HG03378 (cell line): ENCODE measurements at regions not wholly inside any gene's neighbourhood (a gene's known extent, or its start where the extent isn't known, plus 50 kb on each side); places are given as distances from the start of the nearest gene placed in this dataset.
A peak's percentile ranks its signal among the peaks of the same experiment; 100 is the strongest.
"Not testable (repeated sequence)": the region's sequence is repeated elsewhere in the genome, so short reads cannot be mapped to it uniquely, and the experiment has no call there.

ENCODE experiments used
- ATAC-seq: cut with Tn5 transposase; IDR thresholded peaks from one replicate; pipeline ENCODE4 v1.9.1; 2021; ENCODE audit warnings: mild to moderate bottlenecking, moderate library complexity; ENCODE audit not compliant: unreplicated experiment

DNA sequence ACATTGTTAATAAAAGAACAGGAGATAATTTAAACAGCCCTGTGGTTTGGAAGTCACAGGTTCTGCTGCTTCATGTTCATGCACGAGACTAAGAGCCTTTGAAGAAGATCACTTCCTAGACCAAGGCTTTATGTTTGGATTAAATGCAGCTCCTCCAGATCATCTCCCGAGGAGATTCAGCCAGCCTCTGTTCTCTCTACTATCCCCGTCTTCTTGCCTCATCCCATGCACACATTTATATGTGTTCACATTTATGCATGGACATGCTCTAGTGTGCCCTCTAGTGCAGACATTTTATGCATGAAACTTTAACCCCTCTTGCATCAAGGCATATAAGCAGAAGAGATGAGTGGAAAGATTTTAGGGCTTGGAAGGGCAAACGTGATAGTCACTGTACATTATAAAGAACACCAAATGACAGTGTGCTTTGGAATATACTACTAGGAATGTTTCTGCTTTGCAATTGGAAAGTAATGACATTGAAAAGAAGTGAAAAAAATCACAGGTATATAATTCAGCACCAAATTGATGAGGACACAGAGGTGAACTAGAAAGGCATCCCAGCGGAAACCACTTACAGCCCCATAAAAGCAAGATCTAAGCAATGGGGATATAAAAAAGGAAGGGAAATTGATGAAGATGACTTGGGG, 271.5 kb upstream of the PLGLB2 start:
- ATAC-seq: not testable (repeated sequence)

DNA sequence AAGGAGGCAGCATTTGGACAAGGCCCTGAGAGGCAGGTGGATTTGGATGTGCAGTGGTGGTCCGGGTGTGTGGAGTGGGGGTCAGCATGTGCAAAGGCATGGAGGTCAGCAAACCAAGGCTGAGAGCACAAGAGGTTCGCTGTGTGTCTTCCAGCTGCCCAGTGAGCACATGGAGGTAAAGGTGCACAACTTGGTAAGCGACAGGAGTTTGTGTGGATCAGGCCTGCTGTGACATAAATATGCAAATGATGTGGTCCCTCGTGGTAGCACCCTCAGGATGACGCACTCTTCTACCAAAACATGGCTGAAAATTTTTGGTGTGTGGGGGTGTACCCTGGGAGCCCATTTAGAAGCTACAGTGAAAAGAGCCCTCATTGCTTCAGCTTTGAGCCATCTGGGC, 271.0 kb upstream of the PLGLB2 start:
- not testable (repeated sequence) for ATAC-seq

DNA sequence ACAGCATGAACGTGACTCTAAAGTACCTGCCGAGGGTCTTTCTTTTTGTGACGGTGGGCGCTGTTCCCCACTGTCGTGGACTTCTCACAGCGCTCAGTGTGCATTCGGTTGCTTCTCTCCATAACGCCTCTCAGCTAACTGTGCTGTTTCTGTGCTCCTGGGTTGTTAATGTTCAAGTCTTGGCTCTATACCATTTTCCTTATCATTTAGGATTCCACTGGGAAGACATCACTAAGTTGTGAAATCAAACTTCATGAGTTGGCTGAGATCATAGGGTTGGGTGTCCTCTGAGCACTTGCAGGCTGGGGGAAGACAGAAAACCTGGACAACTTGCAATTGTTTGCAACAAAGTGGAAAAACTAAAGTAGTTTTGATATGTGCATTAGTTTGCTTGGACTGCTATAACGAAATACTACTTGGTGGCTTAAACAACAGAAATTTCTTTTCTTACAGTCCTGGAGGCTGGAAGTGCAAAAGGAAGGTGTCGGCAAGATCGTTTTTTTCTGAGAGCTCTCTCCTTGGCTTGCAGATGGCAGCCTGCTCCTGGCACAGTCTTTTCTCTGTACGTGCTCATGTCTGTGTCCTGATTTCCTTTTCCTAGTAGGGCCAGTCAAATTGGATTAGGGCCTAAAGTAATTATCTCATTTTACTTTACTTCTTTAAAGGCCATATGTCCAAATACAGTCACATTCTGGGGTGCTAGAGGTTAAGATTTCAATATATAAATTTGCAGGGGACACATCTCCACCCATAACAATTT, 270.0 kb upstream of the PLGLB2 start:
- not testable (repeated sequence) for ATAC-seq

DNA sequence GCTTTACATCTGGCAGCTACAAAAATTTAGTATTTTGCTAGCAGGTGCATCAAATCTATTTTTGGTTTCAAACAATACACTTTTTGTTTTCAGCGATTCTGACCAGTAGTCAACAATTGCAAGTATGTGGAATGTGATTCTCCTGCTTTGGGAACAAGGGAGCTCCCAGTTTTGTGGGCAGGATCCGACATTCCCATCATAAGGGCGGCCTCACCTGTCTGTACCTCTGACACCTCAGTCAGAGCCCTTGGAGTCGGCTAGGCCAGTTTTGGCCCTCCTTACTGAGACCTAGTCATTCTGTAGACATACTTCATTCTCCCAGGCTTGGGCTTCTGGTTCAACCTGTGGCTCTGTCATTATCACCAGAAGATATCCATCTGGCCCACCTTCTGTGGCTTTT, 269.0 kb upstream of the PLGLB2 start:
- ATAC-seq: not testable (repeated sequence)

DNA sequence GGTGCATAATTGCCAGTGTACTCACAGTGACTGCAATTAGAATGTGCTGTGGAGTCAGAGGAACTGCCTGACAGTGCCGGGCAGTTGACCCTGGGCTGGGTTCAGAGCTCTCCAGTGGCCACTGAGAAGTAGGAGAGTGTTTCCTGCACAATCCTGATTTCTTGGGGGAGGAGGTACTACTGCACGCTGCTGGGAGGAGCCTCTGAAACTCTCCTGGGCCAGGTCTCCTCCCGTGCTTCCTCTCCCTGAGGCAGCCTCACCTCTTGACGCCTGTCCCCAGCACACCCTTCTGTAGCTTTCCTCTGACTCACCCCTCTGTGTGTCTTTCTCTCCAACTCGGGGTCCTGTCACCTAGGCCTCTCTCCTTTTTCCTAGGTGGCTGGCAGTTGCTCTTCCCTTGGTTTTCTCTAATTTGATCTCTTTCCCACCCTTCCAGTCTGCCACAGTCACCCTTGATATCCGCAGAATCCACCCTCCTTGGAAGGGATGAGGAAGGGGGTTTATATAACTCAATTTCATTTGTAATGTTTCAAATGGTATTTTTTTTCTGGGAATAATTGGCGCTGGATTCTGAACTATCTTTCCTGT, 264.7 kb upstream of the PLGLB2 start:
- not testable (repeated sequence) for ATAC-seq

DNA sequence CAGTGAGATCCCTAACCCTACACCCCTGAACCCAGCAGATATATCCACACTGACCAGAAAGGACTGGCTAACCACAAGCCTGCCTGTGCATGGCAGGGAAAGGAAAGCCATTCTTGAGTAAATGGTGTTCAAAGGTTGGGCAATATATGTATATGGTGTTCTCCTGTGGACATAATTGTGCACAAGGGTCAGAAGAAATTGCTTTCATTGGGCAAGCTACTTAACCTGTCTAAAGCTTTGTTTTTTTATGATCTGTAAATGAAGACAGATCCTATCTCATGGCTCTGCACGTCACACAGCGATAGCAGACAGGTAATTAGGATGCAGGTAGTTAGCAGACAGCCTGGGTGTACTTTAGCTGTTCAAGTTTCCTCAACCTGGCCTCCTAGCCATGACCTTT, 263.5 kb upstream of the PLGLB2 start:
- ATAC-seq: not testable (repeated sequence)

DNA sequence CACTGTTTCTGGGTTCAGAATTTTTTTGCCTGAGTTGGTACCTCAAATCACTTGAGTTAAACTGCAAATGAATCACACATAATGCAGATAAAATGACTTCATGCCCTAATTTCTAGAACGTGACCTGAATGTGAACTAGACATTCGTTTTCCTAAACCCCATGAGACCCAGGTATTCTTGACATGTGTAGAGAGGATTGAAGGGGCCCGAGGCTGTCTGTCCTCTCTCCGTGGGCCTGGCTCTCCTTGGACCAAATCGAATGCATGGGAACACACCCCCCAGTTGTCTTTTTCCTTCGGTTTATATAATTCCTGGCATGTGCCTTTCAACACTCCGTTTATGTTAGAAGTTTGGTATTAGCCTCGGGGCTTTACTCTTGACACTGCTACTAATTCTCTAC, 262.4 kb upstream of the PLGLB2 start:
- ATAC-seq: not testable (repeated sequence)

DNA sequence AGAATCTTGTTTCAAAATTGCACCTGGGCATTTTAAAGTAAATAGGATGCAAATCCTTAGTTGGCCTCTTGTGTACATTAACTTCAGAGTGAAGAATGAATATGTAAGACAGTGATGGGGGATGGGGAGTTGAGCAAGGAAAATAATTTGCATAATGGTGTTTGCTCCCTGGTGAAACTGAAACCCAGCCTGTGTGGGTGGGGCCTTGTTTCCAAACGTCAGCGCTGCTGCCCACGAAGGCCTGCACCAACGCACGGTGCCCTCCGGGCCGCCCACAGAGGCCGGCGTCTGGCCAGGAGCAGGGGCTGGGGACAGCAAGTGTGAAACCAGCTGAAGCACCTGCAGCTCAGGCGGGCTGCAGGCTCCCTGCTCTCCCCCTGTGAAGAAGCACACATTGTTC, 262.0 kb upstream of the PLGLB2 start:
- ATAC-seq: peak; percentile 93

DNA sequence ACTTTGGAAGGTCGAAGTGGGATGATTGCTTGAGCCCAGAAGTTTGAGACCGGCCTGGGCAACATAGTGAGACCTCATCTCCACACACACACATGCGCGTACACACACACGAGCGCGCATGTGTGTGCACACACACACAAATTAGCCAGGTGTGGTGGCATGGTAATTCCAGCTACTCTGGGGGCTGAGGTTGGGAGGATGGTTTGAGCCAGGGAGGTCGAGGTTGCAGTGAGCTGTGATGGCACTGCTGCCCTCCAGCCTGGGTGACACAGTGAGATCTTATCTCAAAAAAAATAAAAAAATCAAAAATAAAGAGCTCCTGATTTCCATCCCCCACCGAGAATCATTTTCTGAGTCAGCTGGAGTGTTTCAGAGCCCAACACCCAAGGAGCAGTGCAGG, 261.5 kb upstream of the PLGLB2 start:
- ATAC-seq: not testable (repeated sequence)

DNA sequence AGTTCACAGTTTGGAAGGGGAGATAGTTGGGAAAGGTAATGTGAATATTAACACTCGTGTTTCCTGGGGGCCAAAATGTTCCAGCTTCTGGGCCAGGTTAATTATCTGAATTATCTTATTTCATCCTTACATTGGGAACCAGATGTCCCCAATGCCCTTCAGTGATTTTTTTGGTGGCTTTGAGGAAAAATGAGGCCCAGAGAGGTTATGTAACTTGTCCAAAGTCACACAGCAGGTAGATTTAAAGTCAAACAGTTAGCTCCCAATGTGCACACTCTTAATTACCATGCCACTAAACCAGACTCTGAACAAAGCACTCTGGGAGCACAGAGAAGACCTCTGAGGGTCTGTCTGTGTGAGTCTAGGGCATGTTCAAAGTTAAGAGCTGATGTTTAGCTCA, 259.9 kb upstream of the PLGLB2 start:
- ATAC-seq: not testable (repeated sequence)

DNA sequence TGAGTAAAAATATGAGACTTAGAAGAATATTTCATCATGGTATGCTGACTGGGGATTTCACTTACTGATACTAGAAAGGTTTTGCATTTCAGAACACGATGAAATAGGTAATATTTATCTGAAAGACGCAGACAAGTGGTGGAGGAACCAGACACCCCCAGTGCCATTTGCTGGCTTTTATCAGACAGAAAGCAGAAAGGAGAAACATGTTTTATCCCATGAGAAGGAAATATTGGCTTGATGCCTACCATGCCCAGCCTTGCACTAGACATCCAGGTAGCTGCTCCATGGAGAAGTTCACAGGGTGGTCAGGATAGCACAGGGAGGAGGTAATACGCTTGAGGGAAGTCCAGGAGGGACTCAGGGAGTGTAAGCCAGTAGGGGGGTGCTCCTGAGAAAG, 258.9 kb upstream of the PLGLB2 start:
- ATAC-seq: not testable (repeated sequence)

DNA sequence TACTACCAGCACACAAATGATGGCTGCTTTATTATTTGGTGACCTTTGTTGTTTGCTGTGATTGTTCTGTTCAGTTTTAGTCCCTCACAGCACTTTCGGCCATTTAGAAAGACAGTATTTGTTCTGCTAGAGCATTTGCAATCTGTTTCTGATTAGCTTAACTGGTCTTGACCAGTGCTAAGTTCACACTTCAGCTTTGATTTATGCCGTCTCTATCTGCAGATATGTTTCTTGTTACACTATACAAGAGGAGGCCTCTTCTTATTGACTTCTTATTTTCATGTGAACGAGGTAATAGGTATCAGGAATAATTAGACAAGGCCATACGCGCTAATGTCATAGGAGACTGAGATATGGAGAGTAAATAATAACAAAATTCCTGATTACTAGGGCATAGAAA, 253.0 kb upstream of the PLGLB2 start:
- ATAC-seq: not testable (repeated sequence)

DNA sequence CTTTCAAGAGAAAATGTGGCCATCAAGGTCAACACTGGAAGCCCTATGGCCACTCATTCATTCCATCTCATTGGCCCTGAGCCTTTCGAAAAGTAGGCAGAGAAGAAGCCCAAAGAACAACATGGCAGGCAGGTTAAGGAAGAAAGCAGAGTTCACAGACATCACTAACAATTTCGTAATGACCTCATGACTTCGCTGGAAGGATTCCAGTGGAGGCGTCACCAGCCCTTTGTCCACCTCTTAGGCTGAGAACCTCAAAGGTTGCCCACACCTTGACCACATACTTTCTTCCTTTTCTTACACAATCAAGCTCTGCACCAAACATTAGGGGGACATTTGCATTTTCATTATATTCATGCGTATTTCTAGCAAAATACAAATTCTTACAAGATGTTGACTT, 252.4 kb upstream of the PLGLB2 start:
- ATAC-seq: not testable (repeated sequence)

DNA sequence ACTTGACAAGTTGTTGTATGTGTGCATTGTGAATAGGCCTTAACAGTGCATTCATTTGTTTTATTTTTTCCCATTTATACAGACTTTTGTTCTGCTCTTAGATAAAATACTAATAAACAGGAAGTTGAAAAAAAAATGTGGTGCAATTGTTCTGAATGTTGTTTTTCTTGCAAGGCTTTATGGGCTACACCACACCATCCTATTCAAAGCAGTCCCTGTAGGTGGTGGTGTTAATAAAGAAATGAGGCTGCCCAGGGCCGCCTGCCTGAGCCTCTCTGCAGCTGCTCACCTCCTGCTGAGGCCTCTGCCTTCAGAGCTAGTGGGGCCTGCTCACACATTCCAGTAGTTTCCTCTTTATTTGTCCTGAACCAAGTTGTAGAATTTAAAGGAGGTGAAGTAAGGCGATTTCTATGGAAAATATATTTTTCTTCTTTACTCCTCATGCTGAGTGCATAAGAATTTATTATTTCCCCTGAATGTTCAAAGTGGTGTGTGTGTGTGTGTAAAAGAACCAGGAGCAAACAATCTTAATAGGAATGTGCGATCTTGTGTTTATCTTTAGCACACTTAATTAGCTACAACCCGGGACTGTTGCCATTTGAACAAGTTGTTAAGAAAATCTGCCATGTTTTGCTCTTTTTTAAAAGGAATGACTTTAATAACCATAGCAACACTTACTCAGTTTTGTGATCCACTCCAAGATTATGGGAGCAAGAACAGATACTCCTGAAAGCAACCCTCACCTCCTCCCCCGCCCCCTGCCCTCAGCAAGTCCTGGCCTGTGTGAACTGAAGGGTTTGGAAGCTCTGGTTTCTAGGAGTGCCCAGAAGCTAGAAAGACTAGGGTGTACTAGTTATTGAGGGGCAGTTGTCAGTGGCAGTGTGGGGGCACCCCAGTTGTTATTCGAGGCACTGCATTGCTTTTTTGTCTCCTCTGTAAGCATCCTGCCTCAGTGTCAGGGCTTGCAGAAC, 251.6 kb upstream of the PLGLB2 start:
- peak; percentile 80 for ATAC-seq

DNA sequence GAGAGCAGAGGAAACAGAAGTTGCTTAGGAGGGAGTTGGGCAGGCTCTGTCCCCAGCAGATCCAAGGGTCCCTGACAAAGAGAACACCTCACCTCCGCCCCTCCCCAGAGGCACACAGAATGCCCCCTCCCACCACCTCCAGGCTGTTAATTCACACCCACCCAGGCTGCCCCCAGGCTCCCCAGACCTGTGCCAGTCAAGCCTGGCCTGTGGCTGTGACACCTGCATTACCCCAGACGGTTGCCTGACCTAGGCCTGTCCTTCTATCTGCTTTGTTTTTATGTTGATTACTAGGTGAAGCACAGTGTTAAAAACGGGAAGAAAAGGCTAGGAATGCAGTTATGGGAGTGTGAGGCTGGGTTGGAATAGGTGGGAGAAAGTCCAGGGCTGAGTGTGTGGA, 250.8 kb upstream of the PLGLB2 start:
- ATAC-seq: not testable (repeated sequence)

DNA sequence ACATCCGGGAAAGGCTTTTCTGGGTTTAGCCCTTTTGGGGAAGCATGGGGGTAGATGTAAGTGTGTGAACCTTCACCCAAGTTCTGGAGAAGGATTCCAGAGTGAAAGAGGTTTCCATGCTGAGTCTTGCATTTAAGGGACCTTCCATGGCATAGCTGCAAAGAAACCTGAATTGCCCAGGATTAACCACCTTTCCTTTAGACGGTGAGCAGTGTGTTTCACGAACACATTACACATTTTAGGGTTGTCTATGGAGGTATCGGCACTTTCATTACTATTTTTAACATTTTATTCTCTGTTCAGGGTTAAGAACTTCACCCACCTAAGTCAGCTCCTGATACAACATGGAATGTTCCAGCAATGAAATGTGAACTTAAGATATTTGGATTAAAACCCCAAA, 250.2 kb upstream of the PLGLB2 start:
- not testable (repeated sequence) for ATAC-seq

DNA sequence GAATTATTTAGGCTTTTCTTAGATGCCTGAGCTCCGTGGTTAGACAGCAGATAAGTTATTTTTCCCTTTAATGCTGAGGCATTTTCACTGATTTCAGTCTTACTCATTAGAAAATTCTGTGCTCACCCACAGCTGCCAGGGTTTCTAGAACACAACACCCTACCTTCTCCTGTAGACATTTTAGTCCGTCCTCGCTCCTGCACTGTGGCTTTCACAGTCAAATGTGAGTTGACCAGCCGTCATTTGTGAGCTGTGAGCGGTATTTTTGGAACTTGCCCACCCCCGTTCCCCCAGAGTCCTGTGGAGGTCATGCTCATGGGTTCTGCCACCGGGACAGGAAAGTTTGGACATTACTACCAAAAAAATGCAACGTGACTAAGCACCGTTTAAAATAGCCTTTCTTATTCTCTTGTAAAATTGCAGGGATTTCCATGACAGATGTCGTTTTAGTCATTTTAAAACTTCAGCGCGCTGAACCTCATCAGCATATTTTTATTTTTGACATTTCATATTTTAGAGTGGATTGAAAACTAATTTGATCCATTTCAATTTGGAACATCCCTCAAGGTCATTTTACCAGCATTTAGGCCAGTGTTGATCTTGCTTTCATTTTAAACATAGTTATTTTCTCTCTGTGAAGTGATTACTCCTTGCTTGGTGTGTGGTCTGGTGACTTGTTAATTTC, 249.6 kb upstream of the PLGLB2 start:
- ATAC-seq: peak; percentile 63

DNA sequence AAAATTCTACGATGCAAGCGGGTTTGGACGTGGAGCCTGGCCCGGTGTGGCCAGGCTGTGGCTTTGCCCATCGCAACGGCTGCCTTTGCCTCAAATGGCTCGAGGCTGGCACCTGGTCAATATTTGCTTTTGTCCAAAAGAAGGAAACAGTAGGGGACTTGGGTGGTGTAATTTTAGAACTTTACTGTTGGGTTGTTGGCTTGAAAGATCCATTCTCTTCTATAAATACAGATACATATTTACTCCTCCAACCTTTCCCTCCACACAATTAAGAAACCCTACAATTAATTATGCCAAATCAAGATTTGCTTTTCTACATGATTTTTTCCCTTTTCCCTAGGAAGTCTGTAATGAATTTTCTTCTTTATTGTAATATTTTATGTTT, 249.0 kb upstream of the PLGLB2 start:
- not testable (repeated sequence) for ATAC-seq

DNA sequence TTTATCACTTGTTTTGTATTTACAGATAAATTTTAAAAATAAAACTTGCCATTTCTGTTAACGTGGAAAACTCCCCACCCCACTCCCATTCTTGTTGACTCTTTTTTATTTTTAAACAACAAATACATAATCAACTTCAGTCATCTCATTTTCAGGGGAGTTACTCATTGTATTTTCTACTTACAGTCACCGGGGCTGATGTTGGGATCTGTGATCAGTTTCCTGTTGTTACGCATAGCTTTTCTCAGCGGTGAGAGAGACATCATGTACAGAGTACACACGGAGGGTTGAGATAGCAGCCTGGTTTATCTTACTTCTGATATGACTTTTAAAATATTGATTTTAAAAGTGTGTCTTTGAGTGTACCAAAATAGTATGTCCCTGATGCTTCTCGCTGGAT, 248.0 kb upstream of the PLGLB2 start:
- not testable (repeated sequence) for ATAC-seq

DNA sequence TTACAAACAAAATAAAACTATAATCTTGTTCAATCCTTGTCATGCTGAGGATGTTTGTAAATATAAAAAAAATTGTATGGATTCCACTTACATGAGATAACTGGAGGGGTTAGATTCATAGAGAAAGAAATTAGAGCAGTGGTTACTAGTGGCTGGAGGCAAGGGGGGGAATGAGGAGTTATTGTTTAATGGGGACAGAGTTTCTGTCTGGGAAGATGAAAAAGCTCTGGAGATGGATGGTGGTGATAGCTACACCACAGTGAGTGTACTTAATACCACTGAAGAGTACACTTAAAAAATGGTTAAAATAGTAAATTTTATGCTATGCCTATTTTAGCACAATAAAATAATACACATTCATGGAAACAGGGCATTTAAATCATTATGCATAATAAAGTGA, 247.5 kb upstream of the PLGLB2 start:
- not testable (repeated sequence) for ATAC-seq
